HG03159 (cell line): ENCODE measurements at regions not wholly inside any gene's neighbourhood (a gene's known extent, or its start where the extent isn't known, plus 50 kb on each side); places are given as distances from the start of the nearest gene placed in this dataset.

Experiments
- ATAC-seq: cut with Tn5 transposase; IDR thresholded peaks from one replicate; pipeline ENCODE4 v1.9.1; 2021; ENCODE audit warnings: mild to moderate bottlenecking, moderate library complexity; ENCODE audit not compliant: unreplicated experiment

GRCh38 chr11:109342261-109342660 lies 79.7 kb upstream of the C11orf87 start:
- no peak for ATAC-seq

- no peak for ATAC-seq
Observed at GRCh38 chr11:109343242-109343641, 78.7 kb upstream of the C11orf87 start.

- ATAC-seq = no peak
Observed at GRCh38 chr11:109347304-109347703, 74.7 kb upstream of the C11orf87 start.

- ATAC-seq = no peak
Observed at GRCh38 chr11:109349276-109350080, 72.5 kb upstream of the C11orf87 start.

GRCh38 chr11:109350091-109350490 lies 71.9 kb upstream of the C11orf87 start:
- ATAC-seq = no peak

- no peak for ATAC-seq
Observed at GRCh38 chr11:109362059-109362458, 59.9 kb upstream of the C11orf87 start.

- ATAC-seq = no peak
Observed at GRCh38 chr11:109363682-109364081, 58.3 kb upstream of the C11orf87 start.

- ATAC-seq = no peak
Observed at GRCh38 chr11:109364851-109365250, 57.1 kb upstream of the C11orf87 start.

- no peak for ATAC-seq
Observed at GRCh38 chr11:109371444-109372176, 50.4 kb upstream of the C11orf87 start.
